Endothelial cell of umbilical vein (primary cell): ENCODE measurements at regions not wholly inside any gene's neighbourhood (a gene's known extent, or its start where the extent isn't known, plus 50 kb on each side); places are given as distances from the start of the nearest gene placed in this dataset.

Experiments
- CTCF ChIP-seq, 2 donors: IDR thresholded peaks; 1 replicate in 1 of 2; 2 replicates in 1 of 2; pipeline ENCODE4 v1.5.1; 2011; ENCODE audit warnings: low read length in 2 of 2, mild to moderate bottlenecking in 2 of 2, moderate library complexity in 2 of 2, control low read depth in 1 of 2, inconsistent platforms in 1 of 2, low read depth in 1 of 2; ENCODE audit not compliant: insufficient read depth in 1 of 2; ENCODE audit errors: extremely low read depth in 1 of 2
- EZH2 ChIP-seq: IDR thresholded peaks from 2 replicates; pipeline ENCODE4 v1.6.1; 2012; ENCODE audit warnings: borderline replicate concordance, low read depth, mild to moderate bottlenecking, moderate library complexity, low read length, inconsistent platforms; ENCODE audit not compliant: severe bottlenecking
- FOS ChIP-seq: IDR thresholded peaks from 2 replicates; pipeline ENCODE4 v1.6.1; 2011; ENCODE audit warnings: mild to moderate bottlenecking, low read length, moderate library complexity, borderline replicate concordance; ENCODE audit not compliant: insufficient read depth
- GATA2 ChIP-seq: IDR thresholded peaks from 2 replicates; pipeline ENCODE4 v1.7.0; 2011; ENCODE audit warnings: low read depth, mild to moderate bottlenecking, moderate library complexity, mixed read lengths, low read length; ENCODE audit not compliant: insufficient read length, insufficient read depth
- JUN ChIP-seq: IDR thresholded peaks from 2 replicates; pipeline ENCODE4 v1.6.1; 2011; ENCODE audit warnings: borderline replicate concordance, low read depth; ENCODE audit not compliant: insufficient read length, insufficient read depth
- MYC ChIP-seq: IDR thresholded peaks from one replicate; pipeline ENCODE4 v1.6.1; 2011; ENCODE audit warnings: mild to moderate bottlenecking, low read depth, low read length
- POLR2A ChIP-seq: IDR thresholded peaks from 2 replicates; pipeline ENCODE4 v1.6.1; 2012; ENCODE audit warnings: low read depth, mild to moderate bottlenecking, control low read depth, low read length
- POLR2AphosphoS5 ChIP-seq: IDR thresholded peaks from 2 replicates; pipeline ENCODE4 v1.6.1; 2012; ENCODE audit warnings: low read depth, mild to moderate bottlenecking, control low read depth, low read length, moderate library complexity; ENCODE audit not compliant: insufficient read depth
- TF ChIP-seq, protein P1 (sequence below): IDR thresholded peaks from 2 replicates; pipeline ENCODE4 v1.6.1; 2011; ENCODE audit not compliant: insufficient read depth, insufficient read length

- TF ChIP-seq POLR2A (no peak), CTCF (IDR thresholded peaks at IDR 0.05; ENCODE audit: extremely low read depth in 1 of 2, insufficient read depth in 1 of 2, low read depth in 1 of 2, low read length in 2 of 2) (no peak), FOS (no peak), POLR2AphosphoS5 (no peak), JUN (no peak), EZH2 (no peak), GATA2 (no peak), MYC (no peak)
- TF ChIP-seq, protein P1, sequence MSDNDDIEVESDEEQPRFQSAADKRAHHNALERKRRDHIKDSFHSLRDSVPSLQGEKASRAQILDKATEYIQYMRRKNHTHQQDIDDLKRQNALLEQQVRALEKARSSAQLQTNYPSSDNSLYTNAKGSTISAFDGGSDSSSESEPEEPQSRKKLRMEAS: no peak
Measured at GRCh38 chr7:49244543-49244942, 320.2 kb downstream of the CDC14C start.
